ENCODE measurements at regions not wholly inside any gene's neighbourhood (a gene's known extent, or its start where the extent isn't known, plus 50 kb on each side); places are given as distances from the start of the nearest gene placed in this dataset.

DNA sequence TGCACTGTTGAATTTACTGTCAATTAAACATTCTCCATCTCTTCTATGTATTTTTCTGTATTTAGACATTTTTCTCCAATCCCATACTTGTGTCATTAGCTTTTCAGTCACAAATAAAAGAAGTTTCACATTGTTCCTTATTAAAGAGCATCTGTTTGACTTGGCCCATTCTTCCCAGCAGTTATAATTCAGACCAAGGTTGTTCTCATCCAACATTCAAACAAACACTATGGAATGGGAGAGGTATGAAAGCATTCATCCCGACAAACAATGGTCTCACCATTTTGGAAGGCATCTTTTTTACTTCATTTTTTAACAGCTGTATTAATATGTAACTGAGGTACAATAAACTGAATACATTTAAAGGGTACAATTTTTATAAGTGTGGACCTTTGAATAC is 208.8 kb upstream of the MAF start:
- no peak for DNase-seq

DNA sequence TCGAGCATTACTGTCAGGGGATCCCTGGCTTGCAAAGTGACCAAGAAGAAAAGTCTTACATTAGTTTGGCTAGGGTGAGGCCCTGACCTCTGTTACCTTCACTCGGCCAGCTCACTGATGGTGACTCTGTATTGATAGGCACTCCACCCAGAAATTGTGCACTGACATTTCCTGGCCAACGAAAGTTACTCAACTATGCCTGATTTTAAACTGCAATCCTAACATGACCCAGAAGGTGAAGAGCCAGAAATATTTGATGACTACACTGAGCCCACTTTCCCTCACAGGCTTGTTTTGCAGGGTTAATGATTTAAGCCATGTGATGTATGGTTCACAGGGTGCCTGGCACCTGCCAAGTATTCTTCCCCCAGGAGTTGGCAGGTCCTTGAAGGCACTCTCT is 208.2 kb upstream of the MAF start:
- DNase-seq, result no peak

DNA sequence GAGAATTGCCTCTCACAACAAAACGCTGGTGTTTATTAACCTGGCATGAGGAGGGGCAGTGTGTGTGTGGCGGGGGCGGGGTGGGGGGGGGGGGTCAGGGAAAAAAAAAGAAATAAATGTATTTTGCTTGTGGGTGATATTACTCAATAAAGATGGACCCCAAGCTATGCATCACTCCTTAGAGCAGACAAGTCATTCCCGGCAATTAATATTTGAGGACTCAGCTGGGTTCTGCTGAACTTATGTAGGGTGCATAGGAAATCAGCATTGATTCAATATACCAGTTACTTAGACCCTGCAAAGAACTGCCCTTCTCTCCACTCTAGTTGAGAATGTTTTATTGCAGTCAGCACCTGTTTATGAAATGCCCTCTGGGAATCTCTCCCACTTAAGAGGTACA is 206.2 kb upstream of the MAF start:
- DNase-seq, result no peak

DNA sequence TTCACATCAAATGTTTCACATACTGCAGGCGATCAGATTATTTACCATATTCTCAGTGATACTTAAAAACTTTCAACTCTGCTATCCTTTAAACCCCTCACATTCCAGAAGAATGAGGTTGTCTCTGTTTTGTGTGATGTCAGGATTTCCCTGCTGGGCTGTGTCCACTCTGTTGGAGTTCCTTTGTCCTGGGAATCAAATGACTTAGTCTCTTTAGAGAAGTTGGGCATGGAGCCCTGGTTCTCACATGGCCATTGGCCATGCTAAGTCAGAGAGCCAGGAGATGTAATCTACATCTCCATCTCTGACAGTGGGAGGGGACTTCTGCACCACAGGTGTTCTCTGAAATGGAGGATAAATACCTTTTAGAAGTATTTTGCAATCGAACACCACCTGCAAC is 205.1 kb upstream of the MAF start:
- no peak for DNase-seq

DNA sequence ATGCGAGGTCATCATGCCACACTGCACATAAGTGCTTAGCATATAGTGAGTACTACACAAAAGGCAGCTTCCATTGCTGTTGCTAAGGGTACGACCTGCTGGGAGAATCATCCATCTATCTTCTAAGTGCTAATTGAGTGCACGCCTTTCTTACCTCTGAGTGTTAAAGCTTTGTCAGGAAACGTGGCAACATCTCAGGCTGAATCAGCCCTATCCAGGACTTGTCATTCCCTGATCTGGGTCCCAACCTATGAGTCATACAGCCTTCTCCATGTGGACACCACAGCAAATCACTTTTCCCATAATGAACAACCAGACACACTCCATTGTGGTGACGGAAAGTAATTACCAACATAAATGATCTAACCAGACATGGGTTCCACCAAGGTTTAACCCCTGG is 201.1 kb upstream of the MAF start:
- no peak for DNase-seq

DNA sequence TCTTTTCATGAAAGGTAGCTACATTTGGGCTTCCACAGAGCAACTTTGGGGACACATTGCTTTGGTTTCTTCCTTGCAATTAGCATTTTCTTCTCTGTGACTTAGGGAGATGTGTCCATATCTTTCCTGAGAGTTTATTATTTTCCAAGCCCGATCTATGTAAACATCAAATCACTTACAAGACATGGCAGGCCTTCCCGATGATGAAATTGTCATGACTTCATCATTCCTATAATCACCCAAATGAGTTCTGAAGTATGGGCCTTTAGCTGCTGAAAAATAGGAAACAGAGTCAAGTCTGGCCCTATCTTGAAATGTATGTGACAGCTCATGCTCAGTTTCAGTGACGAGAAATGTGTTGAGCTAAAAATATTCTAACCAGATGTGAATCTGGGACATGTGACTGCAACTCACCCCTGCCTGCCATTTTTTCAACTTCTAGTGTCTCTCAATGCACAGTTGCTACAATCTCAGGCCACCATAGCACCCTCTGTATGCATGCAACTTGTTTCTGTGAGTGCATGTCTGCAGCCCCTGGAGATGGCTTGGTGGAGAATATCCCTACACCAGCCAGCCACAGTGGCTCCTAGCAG is 199.6 kb upstream of the MAF start:
- no peak for DNase-seq

DNA sequence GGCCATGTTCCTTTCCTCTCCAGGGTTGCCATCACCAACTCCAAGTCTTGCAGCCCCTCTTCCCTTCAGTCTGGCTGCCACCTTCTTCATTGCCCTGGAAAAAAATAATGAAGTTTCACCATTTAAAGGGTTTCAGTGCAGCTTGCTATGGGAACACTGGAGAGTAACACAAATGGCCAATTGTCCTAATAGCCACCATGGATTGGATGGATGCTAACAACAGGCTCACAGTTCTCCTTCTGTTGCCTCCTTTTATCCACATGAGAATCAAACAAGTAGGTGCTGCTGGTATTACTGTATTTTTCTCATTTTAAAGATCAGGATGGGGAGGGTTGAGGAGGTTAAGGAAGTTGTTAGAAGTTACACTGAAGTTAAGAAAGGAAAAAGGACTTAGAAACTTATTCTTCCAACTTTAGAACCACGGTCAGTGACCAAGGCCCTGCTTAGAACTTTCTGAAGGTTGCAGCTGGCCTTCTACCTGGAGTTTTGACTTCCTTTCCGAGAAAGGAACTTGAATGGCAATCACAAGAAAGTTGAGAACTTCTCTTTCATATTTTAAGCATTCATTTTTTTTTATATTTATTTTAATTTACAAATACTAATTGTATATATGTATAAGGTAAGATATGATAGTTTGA is 198.0 kb upstream of the MAF start:
- DNase-seq, result no peak

DNA sequence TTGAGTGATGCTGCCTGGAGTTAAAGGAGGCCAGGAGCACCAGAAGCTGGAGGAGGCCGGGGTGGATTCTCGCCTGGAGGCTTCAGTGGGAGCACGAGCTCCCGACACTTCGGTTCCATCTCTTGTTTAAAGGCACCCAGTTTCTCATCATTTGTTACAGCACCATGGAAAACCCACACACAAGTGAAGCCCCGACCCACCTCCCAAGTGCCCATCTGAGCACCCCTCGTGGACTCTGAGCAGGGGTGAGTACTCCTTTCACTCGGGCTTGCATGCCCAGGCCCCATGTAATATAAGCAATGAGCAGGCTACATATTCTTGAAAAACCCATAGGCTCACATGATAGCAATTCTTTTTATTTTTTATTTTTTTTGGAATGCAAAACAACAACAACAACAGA is 196.9 kb upstream of the MAF start:
- no peak for DNase-seq

DNA sequence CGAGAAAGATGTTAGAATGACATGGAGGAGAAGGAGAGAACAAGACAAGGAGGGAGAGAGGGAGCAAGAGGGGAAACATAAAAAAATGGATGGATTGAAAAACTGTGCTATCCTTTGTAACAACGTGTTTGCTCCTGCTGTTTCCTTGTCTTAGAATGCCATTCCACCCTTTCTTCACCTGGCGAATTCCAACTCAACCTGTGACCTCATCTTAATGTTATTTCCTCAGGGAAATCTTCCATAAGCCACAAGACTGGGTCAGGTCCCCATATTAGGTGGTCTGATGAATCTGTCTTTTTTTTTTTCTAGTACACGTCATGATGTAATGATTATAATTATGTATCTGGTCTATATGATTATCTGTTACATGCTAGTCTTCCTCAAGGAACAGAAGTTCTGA is 195.0 kb upstream of the MAF start:
- no peak for DNase-seq

DNA sequence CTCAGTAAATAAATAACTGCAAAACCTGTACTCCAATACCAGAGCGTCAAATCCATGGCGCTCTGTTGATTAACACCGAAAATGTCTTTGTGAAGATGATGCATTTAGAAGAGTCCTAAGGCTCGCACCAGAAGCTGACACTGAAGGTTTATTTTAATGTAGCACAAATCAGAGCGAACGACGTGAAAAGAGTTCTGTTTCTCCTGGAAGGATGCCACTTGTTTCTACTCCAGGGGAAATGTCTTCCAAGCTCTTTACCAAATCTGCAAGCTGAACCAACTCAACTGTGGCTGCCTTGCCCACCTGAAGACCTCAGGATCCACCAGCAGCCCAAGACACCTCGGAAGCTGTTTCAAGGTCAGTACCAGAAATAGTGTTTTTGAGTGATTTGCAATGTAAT is 194.4 kb upstream of the MAF start:
- DNase-seq, result no peak

DNA sequence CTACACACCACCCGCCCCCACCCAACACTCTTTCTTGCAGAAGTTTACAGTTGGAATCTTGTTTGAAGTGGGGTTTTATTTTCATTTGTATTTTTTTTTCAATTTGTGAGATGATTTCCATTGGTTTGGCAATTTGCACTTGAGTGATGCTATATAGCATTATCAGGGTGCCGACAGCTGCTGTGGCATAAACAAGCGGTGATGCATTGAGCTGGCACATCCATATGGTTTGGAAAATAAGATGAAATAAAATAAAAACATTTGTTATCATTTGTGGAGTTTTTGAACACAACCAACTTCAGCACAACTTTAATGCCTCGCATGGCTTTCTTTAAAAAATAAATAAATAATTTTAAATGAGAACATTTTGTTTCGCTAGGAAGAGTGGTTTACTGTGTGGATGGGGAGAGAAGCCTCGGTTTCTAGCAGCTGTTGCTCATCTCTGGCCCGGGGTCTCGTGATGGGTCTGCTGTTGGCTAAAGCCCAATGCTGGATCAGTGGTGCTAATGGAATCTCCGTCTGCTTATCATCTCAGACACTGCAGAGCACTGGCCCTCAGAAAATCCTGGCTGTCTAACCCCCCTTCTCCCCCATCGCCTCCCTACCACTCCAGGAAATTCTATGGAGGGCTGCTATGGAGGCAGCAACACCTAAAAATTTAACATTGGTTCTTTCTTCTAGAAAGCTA is 192.3 kb upstream of the MAF start:
- no peak for DNase-seq

DNA sequence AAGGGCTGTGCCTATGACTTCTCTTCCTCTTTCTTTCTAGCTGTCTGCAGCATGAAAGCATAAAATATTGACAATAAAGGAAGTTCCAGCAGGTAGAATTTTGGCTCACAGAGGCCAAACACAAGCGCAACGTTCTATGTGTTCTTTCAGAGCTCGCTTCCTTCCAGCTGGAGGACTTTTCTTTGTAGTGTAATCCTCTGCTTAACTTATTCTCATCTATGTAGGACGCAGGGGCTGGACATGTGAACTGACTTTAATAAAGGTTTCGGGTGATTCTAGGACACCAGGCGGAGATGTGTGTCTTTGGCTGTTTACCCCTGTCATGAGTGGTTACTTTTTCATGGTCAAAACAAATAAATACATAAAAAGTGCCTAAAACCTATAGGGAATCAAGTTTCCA is 191.5 kb upstream of the MAF start:
- DNase-seq, result no peak

DNA sequence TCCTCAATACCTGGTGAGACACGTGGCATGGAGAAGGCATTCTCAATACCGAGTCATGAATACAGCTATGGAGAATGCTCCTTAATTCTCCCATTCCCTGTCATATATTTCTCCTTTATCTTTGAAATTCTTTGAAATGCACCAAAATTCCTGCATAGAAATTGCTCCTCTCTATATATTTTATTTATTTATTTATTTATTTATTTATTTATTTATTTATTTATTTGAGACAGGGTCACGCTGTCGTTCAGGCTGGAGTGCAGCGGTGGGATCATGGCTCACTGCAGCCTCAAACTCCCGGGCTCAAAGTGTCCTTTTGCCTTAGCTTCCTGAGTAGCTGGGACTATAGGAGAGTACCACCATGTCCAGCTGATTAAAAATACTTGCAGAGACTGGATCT is 190.3 kb upstream of the MAF start:
- DNase-seq, result no peak

DNA sequence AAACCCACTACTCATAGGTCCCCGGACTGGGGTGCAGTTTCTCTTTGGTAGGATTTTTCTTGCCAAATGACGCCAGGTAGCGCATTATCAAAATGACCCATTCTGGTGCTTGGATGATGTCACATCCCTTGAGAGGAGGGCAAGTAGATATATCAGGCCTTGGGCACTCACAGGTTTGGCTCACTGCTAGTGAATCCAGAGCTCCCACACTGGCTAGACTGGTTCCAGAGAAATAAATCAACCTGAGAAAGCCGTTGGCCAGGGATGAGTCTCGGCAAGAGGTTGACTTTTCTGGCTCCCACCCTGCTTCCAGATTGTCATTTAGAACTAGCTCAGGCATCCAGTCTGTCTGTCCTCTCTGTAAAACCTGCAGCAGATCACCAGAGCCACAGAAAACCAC is 188.4 kb upstream of the MAF start:
- DNase-seq, result no peak

DNA sequence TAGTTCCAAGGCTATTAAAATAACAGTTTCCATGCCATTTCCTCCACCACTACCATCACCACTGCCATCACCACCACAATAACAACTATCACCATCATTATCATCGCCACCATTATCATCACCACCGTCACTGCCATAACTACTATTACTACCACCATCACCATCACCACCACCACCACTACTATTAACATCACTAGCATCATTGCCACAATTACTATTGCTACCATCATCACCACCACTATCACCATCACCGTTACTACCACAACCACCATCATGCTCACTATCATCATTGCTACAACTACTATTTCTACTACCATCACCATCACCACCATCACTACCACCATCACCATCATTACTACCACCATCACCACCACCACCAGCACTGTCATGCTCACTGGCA is 185.9 kb upstream of the MAF start:
- DNase-seq, result no peak

DNA sequence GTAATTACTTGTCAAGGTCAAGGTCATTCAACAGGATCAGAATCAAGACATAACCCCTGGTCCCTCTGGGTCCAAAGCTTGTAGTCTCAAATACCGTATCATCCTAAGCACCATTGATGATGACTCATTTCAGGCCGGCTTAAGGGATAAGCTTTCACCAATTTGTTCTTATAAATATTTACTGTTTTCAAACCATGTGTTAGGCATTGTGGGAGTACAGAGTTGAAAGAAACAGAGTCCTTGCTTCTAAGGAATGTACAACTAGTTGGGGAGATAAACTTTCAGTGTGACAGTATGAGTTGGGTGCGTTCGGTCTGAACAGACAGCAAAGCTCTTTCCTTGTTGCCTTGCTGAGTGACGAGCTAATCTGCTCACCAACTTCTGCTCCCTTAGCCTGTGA is 183.5 kb upstream of the MAF start:
- no peak for DNase-seq

DNA sequence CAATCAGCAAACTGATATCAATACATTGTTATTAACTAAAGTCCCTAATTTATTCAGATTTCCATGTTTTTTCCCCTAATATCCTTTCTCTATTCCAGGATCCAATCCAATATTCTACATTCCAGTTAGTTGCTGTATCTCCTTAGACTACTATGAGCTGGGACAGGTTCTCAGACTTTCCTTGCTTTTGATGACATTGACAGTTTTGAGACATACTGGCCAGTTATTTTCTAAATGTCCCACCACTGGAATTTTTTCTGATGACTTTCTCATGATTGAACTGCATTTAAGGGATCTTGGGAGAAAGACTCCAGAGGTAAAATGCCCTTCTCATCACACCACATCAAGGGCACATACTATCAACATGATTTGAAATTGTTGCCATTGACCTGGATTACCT is 177.1 kb upstream of the MAF start:
- DNase-seq, result no peak

DNA sequence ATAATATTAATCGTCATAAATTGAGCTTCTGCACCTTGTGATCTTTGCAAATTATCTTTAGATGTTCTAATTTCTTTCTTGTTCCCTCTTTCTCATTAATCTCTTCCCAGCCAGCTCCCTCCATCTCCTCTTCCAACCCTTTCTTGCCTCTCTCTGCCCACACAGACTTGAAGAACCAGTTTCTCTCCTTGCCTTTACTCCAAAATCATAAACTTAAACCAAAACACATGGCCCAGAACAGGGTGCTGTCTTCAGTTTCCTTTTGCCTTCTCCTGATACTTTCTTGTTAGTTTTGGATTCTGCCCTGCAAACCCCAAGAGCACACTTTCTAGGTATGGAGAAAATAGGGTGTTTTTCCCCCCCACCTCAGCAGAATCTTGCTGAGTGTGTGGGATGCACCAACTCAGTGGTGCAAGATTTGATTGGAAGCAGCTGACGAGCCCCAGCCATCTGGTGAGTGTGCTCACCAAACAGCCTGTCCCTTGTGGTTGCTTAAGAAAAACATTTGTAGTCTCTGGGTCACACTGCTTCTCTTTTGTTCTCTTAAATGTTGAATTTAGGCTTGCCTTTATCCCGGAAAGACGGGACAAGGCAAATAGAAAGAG is 175.8 kb upstream of the MAF start:
- DNase-seq, result no peak

DNA sequence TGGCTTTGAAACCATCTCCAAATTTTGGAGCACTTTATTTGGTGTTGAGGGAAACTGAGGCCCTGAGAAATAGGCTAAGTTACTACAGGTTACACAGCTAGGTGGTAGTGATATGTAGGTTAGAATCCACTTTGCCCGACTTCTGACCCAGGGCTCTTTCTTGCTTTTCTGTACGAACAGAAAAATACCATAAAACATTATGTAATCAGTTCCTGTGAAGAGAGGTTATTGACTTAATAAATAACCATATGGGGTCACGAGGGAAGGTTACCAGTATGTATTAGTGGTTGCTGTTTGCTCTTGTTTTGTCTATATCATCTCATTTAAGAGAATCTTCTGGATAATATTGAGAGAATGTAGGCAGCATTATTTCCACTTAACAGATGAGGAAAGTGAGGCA is 172.2 kb upstream of the MAF start:
- no peak for DNase-seq

DNA sequence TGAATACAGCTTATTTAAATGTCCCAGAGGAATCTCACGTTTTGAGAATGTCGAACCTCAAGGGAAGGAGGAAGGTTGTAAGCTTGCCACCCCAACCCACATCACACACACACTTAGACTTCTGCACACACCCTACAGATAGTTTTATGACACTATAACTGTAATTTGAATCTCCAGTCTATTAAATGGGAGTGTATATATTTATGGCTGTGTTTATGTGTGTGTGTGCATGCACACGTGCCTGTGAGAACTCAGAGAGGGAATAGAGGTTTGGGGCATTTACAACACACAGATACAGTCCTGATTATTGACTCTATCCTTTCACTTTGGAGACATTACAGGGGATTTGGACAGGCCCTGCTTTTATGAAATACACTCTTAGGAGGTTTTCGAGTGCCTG is 171.5 kb upstream of the MAF start:
- DNase-seq, result no peak

DNA sequence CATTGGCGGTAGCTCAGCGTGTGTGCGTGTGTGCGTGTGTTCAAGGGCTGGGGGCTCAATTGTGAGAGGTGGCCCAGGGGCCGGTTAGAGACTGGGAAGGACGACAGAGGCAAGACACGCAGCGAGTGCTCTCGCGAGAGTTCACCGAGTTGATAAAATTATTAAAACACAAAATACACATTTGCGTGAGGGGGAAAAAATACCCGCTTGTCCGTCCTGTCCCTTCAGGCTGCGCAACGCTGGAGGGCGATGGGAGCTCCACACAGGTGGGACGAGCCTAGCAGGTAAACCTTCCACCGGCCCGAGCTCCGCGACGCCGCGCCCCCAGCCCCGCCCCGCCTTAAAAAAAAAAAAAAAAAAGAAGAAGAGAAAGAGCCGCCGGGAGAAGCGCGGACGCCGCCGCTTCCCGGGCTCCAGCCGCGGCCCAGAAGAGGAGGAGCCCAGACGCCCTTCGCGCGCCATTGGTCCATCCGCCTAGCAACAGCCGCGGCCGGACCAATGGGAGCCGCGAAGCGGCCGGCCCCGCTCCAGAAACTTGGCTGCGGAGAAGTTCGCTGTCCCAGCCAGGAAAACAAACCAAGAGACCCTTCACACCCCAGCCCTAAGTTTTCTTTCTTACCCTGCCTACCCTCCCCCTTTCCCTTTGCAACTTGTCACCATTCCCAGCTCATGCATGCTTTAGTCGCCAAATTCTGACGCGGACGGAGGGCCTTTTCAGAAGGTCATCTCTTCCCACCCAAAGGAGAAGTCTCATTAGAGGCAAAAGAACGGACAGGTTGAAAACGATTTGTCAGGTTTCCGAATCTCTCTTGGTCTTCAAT is 169.9 kb upstream of the MAF start:
- peak; percentile 81 to 82 for DNase-seq

DNA sequence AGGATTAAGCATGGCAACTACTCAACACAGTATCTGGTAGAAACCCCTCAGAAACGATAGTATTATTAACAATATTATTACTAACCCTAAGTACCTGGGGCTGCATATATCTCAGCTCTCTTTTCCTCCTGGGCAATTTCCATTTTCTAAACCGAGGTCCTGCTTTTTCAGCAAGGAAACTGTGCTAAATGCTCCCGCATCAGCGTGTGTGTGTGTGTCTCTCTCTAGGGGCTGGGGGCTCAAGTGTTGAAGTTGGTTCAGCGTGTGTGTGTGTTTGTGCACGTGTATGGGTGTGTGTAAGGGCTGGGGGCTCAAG is 169.3 kb upstream of the MAF start:
- DNase-seq, result no peak

DNA sequence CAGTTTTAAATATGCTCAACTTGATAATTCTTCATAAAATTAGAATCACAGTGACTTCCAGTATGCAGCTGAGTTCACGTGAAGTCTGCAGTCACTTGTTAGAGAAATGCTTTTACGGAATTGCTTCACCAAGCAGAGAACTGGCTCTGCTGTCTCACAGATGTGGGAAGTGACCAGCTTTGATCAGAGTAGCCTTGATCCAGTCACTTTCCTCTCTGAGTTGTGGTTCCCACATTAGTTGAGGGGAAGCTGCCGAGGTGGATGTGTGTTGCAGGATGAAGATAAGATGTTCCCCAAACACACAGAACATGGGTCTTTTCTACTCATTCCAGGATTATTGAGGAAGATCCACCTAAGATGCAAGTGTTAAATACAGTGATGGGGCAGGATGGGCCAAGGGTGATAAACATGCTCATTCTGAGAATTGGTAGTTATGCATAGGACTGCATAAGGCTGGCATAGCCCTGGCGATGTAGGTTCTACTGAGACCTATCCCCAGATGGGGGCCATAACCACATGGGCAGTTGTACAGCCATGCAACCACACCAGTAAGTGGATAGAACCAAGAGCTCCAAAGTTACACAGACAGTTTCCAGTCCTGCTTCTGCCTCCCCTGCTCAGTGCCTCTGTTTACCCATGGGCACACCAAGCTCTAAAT is 168.9 kb upstream of the MAF start:
- DNase-seq, result no peak

Data from CD4-positive, alpha-beta T cell treated with Interleukin-4 for 1 hour (primary cell).